K562 (cell line): ENCODE measurements at regions not wholly inside any gene's neighbourhood (a gene's known extent, or its start where the extent isn't known, plus 50 kb on each side); places are given as distances from the start of the nearest gene placed in this dataset.
"Not testable (repeated sequence)": the region's sequence is repeated elsewhere in the genome, so short reads cannot be mapped to it uniquely, and the experiment has no call there.

Source experiments
- ATAC-seq: fragments of 200-7000 bp; cut with Tn5 transposase; 3 replicates; pipeline ENCODE4 v1.9.1; 2020; ENCODE audit warnings: moderate library complexity
- BruUV-seq: library from RNA; stranded (reverse); fragments of 400-500 nt; replicated peaks from 2 replicates; lab custom pipeline; 2021; lab: Mats Ljungman, UMichigan
- CTCF ChIA-PET: fragments of 300-600 bp; formaldehyde crosslinking; extraction: SDS; loops from one replicate; lab custom pipeline; 2021; ENCODE audit warnings: low intra/inter-chr PET ratio; lab: Yijun Ruan, JAX
- POLR2A ChIA-PET: fragments of 300-600, 350-650 bp; sonication (Branson Sonifier 250); formaldehyde crosslinking; extraction: SDS; loops from one replicate; lab custom pipeline; 2021; ENCODE audit warnings: antibody characterized with exemption, inconsistent platforms; lab: Yijun Ruan, JAX
- DNase-seq, 4 experiments: peaks; one replicate each; pipeline versions ENCODE4 v3.0.0 to v3.0.0-alpha.2; 2011 to 2018; ENCODE audit warnings: low spot score in 3 of 4, mixed read lengths in 3 of 4; ENCODE audit errors: extremely low read depth in 1 of 4
- FAIRE-seq: peaks from 2 replicates; lab custom pipeline; 2011; peaks lifted over from hg19 to GRCh38; lab: Jason Lieb, UNC
- H2AFZ ChIP-seq: 2 replicates; pipeline ENCODE4 v1.6.0; 2011; ENCODE audit warnings: low read depth, low read length, control low read depth, inconsistent platforms
- H3K27ac ChIP-seq: fragments of 200-600 bp; 3 replicates; pipeline ENCODE4 v1.8.0; 2011; ENCODE audit warnings: low read depth, mild to moderate bottlenecking, control low read depth, inconsistent platforms, low read length, moderate library complexity, mixed read lengths; ENCODE audit errors: extremely low read depth
- H3K27me3 ChIP-seq, 2 experiments: fragments of 300-600 bp in 1 of 2; 2 replicates in 1 of 2; 3 replicates in 1 of 2; pipeline versions ENCODE4 v1.6.0 to v1.8.0; 2011; ENCODE audit warnings: inconsistent platforms in 2 of 2, low read length in 2 of 2, mild to moderate bottlenecking in 1 of 2, mixed read lengths in 1 of 2, moderate library complexity in 1 of 2; ENCODE audit not compliant: control insufficient read depth in 2 of 2, insufficient read depth in 2 of 2
- H3K36me3 ChIP-seq: fragments of 300-600 bp; 3 replicates; pipeline ENCODE4 v1.8.0; 2011; ENCODE audit warnings: mild to moderate bottlenecking, low read length, inconsistent platforms; ENCODE audit not compliant: control insufficient read depth, insufficient read depth
- H3K4me1 ChIP-seq, 2 experiments: fragments of 200-600 bp in 1 of 2; replicated peaks in 1 of 2; 2 replicates in 1 of 2; 3 replicates in 1 of 2; pipeline versions ENCODE4 v1.5.1 to v1.8.0; 2011; ENCODE audit warnings: inconsistent platforms in 2 of 2, low read length in 2 of 2, mild to moderate bottlenecking in 1 of 2, mixed read lengths in 1 of 2, moderate library complexity in 1 of 2; ENCODE audit not compliant: control insufficient read depth in 2 of 2, insufficient read depth in 2 of 2
- H3K4me2 ChIP-seq: 2 replicates; pipeline ENCODE4 v1.6.1; 2011; ENCODE audit warnings: low read length, control low read depth, inconsistent platforms, mixed read lengths; ENCODE audit not compliant: insufficient read depth
- H3K4me3 ChIP-seq: fragments of 200-600 bp; sonication (generic), shearing (Covaris generic); 2 replicates; pipeline ENCODE4 v1.5.1; 2016; ENCODE audit warnings: control low read depth, inconsistent platforms
- H3K79me2 ChIP-seq: fragments of 200-600 bp; 3 replicates; pipeline ENCODE4 v1.8.0; 2011; ENCODE audit warnings: low read length, inconsistent platforms; ENCODE audit not compliant: control insufficient read depth, insufficient read depth
- H3K9ac ChIP-seq, 2 experiments: 2 replicates each; pipeline versions ENCODE4 v1.6.0 to v1.6.1; 2011; ENCODE audit warnings: low read depth in 2 of 2, low read length in 2 of 2, control low read depth in 1 of 2, inconsistent platforms in 1 of 2, mild to moderate bottlenecking in 1 of 2, mixed read lengths in 1 of 2; ENCODE audit not compliant: insufficient read depth in 1 of 2
- H3K9me1 ChIP-seq: one replicate; pipeline ENCODE4 v1.6.0; 2011; ENCODE audit warnings: inconsistent platforms, mild to moderate bottlenecking, low read length, moderate library complexity; ENCODE audit not compliant: control insufficient read depth, insufficient read depth
- H3K9me3 ChIP-seq: replicated peaks from 2 replicates; pipeline ENCODE4 v1.5.1; 2011; ENCODE audit warnings: low read depth, low read length, inconsistent platforms; ENCODE audit not compliant: control insufficient read depth, insufficient read depth
- H4K20me1 ChIP-seq: replicated peaks from 2 replicates; pipeline ENCODE4 v1.6.1; 2011; ENCODE audit warnings: low read length, inconsistent platforms, mixed read lengths; ENCODE audit not compliant: control insufficient read depth, insufficient read depth
- CHD4 ChIP-seq: fragments of 200-600 bp; sonication (generic); IDR thresholded peaks from 3 replicates; pipeline ENCODE4 v1.6.1; 2012; ENCODE audit warnings: low read depth, mild to moderate bottlenecking, mixed read lengths, low read length, inconsistent platforms; ENCODE audit not compliant: insufficient read depth, insufficient replicate concordance, poor library complexity, severe bottlenecking
- LEF1 ChIP-seq: fragments of 450-650 bp; IDR thresholded peaks from 2 replicates; pipeline ENCODE4 v1.6.1; 2016; ENCODE audit warnings: mild to moderate bottlenecking
- SRSF9 ChIP-seq: fragments of 200-400 bp; formaldehyde crosslinking; IDR thresholded peaks from 2 replicates; pipeline ENCODE4 v1.6.1; 2017; ENCODE audit warnings: low read depth, low read length, borderline replicate concordance
- WGBS: fragments of 100-300 bp; shearing (Covaris generic); methylation state at CpG from one replicate; pipeline ENCODE4 v1.1.6; 2016; ENCODE audit warnings: low coverage, mixed read lengths; ENCODE audit not compliant: insufficient coverage; ENCODE audit errors: missing lambda C conversion rate; 5-methylcytosine and 5-hydroxymethylcytosine counted together
- in situ Hi-C: fragments of 300-500 bp; cut with MboI; formaldehyde crosslinking; loops from 4 replicates; pipeline ENCODE4 v1.15.0; 2018; ENCODE audit warnings: inconsistent platforms, mixed read lengths
- intact Hi-C: fragments of 100-400 bp; cut with micrococcal nuclease; formaldehyde crosslinking; loops from 2 replicates; pipeline ENCODE4 v1.14.2; 2022

DNA sequence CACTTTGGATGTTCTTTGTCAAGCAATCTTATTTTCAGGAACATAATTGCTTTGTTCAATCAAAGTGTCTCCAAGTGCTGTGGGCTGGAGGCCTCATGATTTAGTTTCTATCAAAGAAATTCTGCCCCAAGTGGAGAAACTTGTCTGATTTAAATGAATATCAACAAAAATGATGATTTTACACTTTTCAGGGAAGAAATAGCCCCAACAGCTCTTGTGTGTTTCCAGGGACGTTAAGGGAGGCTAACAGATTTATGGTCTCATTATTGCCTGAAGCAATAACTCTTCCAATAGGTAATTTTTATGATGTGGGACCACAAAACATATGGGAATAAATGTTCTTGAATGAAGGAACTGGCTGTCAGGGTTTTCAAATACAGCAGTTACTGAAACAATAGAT, 699.1 kb downstream of the FAM181B start:
- Histone ChIP-seq H3K9me1 (no peaks in the 10 kb centered on the region), H3K27ac (no peak overlapping the region), H3K36me3 (no peaks in the 10 kb centered on the region), H3K9ac (no peak overlapping the region), H3K9me3 (no peaks in the 10 kb centered on the region), H3K27me3 (no peaks in the 10 kb centered on the region), H3K4me2 (no peak overlapping the region), H3K79me2 (no peaks in the 10 kb centered on the region), H3K4me3 (no peak overlapping the region), H2AFZ (no peak overlapping the region), H4K20me1 (no peaks in the 10 kb centered on the region), H3K4me1 (no peaks in the 10 kb centered on the region)
- ChIA-PET POLR2A (no interaction called here), CTCF (no interaction called here)
- TF ChIP-seq LEF1 (no peak), SRSF9 (no peak), CHD4 (no peak)
- in situ Hi-C loops (no loop called here), intact Hi-C loops (no loop called here)
- ATAC-seq (no peak), FAIRE-seq (no peak), DNase-seq (no peak)
- WGBS, result 0% methylated on average over 1 of the region's 1 CpG
- no TSS peak for BruUV-seq

GRCh38 chr11:82027335-82027734, 706.3 kb downstream of the FAM181B start:
- H3K4me1 ChIP-seq, FAIRE-seq, H3K9me1 ChIP-seq, H3K27ac ChIP-seq, H3K27me3 ChIP-seq, POLR2A ChIA-PET, H3K36me3 ChIP-seq, CTCF ChIA-PET, H2AFZ ChIP-seq, BruUV-seq, ATAC-seq, H3K79me2 ChIP-seq, H4K20me1 ChIP-seq, H3K4me3 ChIP-seq, H3K9me3 ChIP-seq, in situ Hi-C loops, H3K4me2 ChIP-seq, intact Hi-C loops, H3K9ac ChIP-seq, DNase-seq: not testable (repeated sequence)
- 0% methylated on average over 8 of the region's 9 CpGs for WGBS
